Mesenchymal stem cell (in vitro differentiated cells and primary cell): ENCODE measurements at regions not wholly inside any gene's neighbourhood (a gene's known extent, or its start where the extent isn't known, plus 50 kb on each side); places are given as distances from the start of the nearest gene placed in this dataset.

Source experiments
- DNase-seq: peaks from one replicate; pipeline ENCODE4 v3.0.0-alpha.2; 2013
- H2AFZ ChIP-seq: one replicate; pipeline ENCODE4 v1.6.1; 2013; ENCODE audit warnings: low read depth, mild to moderate bottlenecking, control low read depth, inconsistent platforms, low read length, moderate library complexity
- H2AK5ac ChIP-seq: 2 replicates; pipeline ENCODE4 v1.6.1; 2013; ENCODE audit warnings: low read length, moderate library complexity, mild to moderate bottlenecking, inconsistent platforms; ENCODE audit not compliant: severe bottlenecking
- H2BK120ac ChIP-seq: one replicate; pipeline ENCODE4 v1.6.1; 2013; ENCODE audit warnings: low read depth, mild to moderate bottlenecking, inconsistent platforms, low read length, moderate library complexity
- H2BK12ac ChIP-seq, 2 experiments: one replicate each; pipeline ENCODE4 v1.6.1; 2013; ENCODE audit warnings: inconsistent platforms in 2 of 2, low read length in 2 of 2, mild to moderate bottlenecking in 2 of 2, moderate library complexity in 2 of 2, control low read depth in 1 of 2
- H2BK15ac ChIP-seq: one replicate; pipeline ENCODE4 v1.6.1; 2013; ENCODE audit warnings: mild to moderate bottlenecking, low read depth, inconsistent platforms; ENCODE audit not compliant: poor library complexity, severe bottlenecking
- H2BK5ac ChIP-seq: 2 replicates; pipeline ENCODE4 v1.6.1; 2013; ENCODE audit warnings: low read depth, mild to moderate bottlenecking, low read length, control low read depth, inconsistent platforms; ENCODE audit not compliant: poor library complexity, severe bottlenecking
- H3K14ac ChIP-seq, 2 experiments: one replicate each; pipeline ENCODE4 v1.6.1; 2013; ENCODE audit warnings: inconsistent platforms in 2 of 2, low read length in 2 of 2, control low read depth in 1 of 2, mild to moderate bottlenecking in 1 of 2, moderate library complexity in 1 of 2
- H3K18ac ChIP-seq, 2 experiments: one replicate each; pipeline ENCODE4 v1.6.1; 2013; ENCODE audit warnings: inconsistent platforms in 2 of 2, low read length in 2 of 2, control low read depth in 1 of 2, low read depth in 1 of 2, mild to moderate bottlenecking in 1 of 2
- H3K23ac ChIP-seq, 2 experiments: one replicate each; pipeline ENCODE4 v1.6.1; 2013; ENCODE audit warnings: inconsistent platforms in 2 of 2, low read length in 2 of 2, mild to moderate bottlenecking in 2 of 2, moderate library complexity in 2 of 2, control low read depth in 1 of 2
- H3K27ac ChIP-seq: 2 replicates; pipeline ENCODE4 v1.5.1; 2013; ENCODE audit warnings: mild to moderate bottlenecking, moderate library complexity, low read length, control low read depth, inconsistent platforms; ENCODE audit not compliant: poor library complexity, severe bottlenecking
- H3K27me3 ChIP-seq, 2 experiments: 2 replicates each; pipeline versions ENCODE4 v1.6.1 to v1.7.0; 2013; ENCODE audit warnings: low read length in 2 of 2, mild to moderate bottlenecking in 2 of 2, moderate library complexity in 2 of 2, control low read depth in 1 of 2, inconsistent platforms in 1 of 2; ENCODE audit not compliant: control insufficient read depth in 1 of 2, insufficient read depth in 1 of 2
- H3K36me3 ChIP-seq, 2 experiments: 2 replicates each; pipeline versions ENCODE4 v1.6.1 to v1.7.0; 2013; ENCODE audit warnings: low read length in 2 of 2, control low read depth in 1 of 2, inconsistent platforms in 1 of 2, low read depth in 1 of 2, mild to moderate bottlenecking in 1 of 2; ENCODE audit not compliant: insufficient read depth in 2 of 2, control insufficient read depth in 1 of 2
- H3K4ac ChIP-seq, 2 experiments: one replicate each; pipeline ENCODE4 v1.6.1; 2013; ENCODE audit warnings: inconsistent platforms in 2 of 2, low read length in 2 of 2, mild to moderate bottlenecking in 2 of 2, moderate library complexity in 2 of 2, control low read depth in 1 of 2, low read depth in 1 of 2
- H3K4me1 ChIP-seq: 2 replicates; pipeline ENCODE4 v1.6.1; 2013; ENCODE audit warnings: low read depth, low read length, control low read depth; ENCODE audit not compliant: control insufficient read depth, insufficient read depth
- H3K4me2 ChIP-seq: 2 replicates; pipeline ENCODE4 v1.6.1; 2013; ENCODE audit warnings: low read length, mild to moderate bottlenecking, inconsistent platforms; ENCODE audit not compliant: poor library complexity, severe bottlenecking
- H3K4me3 ChIP-seq, 2 experiments: 2 replicates each; pipeline versions ENCODE4 v1.5.1 to v1.7.0; 2013; ENCODE audit warnings: low read length in 2 of 2, mild to moderate bottlenecking in 2 of 2, control low read depth in 1 of 2, low read depth in 1 of 2; ENCODE audit not compliant: insufficient read depth in 1 of 2
- H3K79me1 ChIP-seq: replicated peaks from 2 replicates; pipeline ENCODE4 v1.6.1; 2013; ENCODE audit warnings: mild to moderate bottlenecking, control low read depth, low read length, inconsistent platforms; ENCODE audit not compliant: poor library complexity, severe bottlenecking
- H3K9ac ChIP-seq: 2 replicates; pipeline ENCODE4 v1.7.0; 2013; ENCODE audit warnings: mild to moderate bottlenecking, low read length, moderate library complexity
- H3K9me3 ChIP-seq: 2 replicates; pipeline ENCODE4 v1.7.0; 2013; ENCODE audit warnings: mild to moderate bottlenecking, low read length; ENCODE audit not compliant: control insufficient read depth
- H4K8ac ChIP-seq: one replicate; pipeline ENCODE4 v1.6.1; 2013; ENCODE audit warnings: inconsistent platforms, mild to moderate bottlenecking, low read length, moderate library complexity
- H4K91ac ChIP-seq: one replicate; pipeline ENCODE4 v1.6.1; 2013; ENCODE audit warnings: mild to moderate bottlenecking, low read length, inconsistent platforms
- WGBS: methylation state at CpG from one replicate; pipeline ENCODE4 v1.1.7; 2013; ENCODE audit warnings: mixed read lengths; 5-methylcytosine and 5-hydroxymethylcytosine counted together

DNA sequence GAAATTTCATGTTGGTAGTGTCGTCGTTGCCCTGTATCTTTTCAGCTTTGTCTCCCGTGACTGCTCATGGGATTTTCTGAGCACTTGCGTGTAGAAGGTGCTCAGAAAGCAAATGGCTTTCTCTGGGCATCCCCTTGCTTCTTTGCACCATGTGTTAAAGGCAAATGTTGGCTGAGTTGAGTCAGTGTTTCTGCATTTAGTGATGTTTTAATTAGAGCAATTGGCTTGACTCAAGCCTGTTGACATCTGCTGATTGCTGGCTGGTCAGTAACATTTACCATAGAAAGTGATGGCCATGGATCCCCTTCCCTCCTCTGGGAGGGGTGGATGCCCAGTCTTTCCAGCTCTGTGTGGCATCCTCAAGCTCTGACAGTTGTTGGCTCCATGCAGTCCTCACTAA is 187.2 kb upstream of the MPHOSPH6 start:
- no peak overlapping the region for H2BK120ac ChIP-seq
- H3K36me3 ChIP-seq, result no peaks in the 10 kb centered on the region
- no peak overlapping the region for H4K8ac ChIP-seq
- H2AFZ ChIP-seq, result no peak overlapping the region
- WGBS, result 77% methylated on average over 4 of the region's 4 CpGs
- H3K4me1 ChIP-seq, result no peaks in the 10 kb centered on the region
- H3K18ac ChIP-seq, result no peak overlapping the region
- peaks cover 0 to 17% of the 10 kb centered on the region in 2 experiments for H3K27me3 ChIP-seq
- H3K23ac ChIP-seq, result no peak overlapping the region
- no peak overlapping the region for H2BK5ac ChIP-seq
- DNase-seq, result no peak
- H3K4ac ChIP-seq, result no peak overlapping the region
- no peak overlapping the region for H3K9ac ChIP-seq
- H4K91ac ChIP-seq, result no peak overlapping the region
- H2BK15ac ChIP-seq, result no peak overlapping the region
- no peak overlapping the region for H2AK5ac ChIP-seq
- H3K27ac ChIP-seq, result no peak overlapping the region
- H3K4me3 ChIP-seq, result no peak overlapping the region
- H3K4me2 ChIP-seq, result no peak overlapping the region
- H2BK12ac ChIP-seq, result no peak overlapping the region
- no peaks in the 10 kb centered on the region for H3K79me1 ChIP-seq
- H3K9me3 ChIP-seq, result no peaks in the 10 kb centered on the region
- H3K14ac ChIP-seq, result no peak overlapping the region

DNA sequence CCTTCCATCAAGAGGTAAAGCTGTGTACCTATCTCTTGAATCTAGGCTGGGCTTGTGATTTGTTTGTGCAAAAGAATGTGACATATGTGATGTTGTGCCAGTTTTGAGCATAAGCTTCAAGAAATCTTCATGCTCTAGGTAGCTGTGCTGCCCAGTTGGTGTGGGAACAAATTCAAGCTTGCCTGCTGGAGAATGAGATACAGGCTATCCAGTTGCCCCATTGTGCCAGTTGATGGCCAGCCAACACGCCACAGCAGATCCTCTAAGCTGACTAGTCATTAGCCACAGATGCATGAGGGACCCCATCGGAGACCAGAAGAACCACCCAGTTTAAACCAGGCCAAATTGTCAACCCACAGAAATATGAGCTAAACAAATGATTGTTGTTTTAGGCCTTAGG is 180.5 kb upstream of the MPHOSPH6 start:
- no peak for DNase-seq
- no peak overlapping the region for H4K91ac ChIP-seq
- H2AFZ ChIP-seq, result no peak overlapping the region
- no peak overlapping the region for H4K8ac ChIP-seq
- H3K4me1 ChIP-seq, result no peaks in the 10 kb centered on the region
- no peak overlapping the region for H2BK15ac ChIP-seq
- H3K4ac ChIP-seq, result no peak overlapping the region
- H3K36me3 ChIP-seq, result no peaks in the 10 kb centered on the region
- H3K79me1 ChIP-seq, result no peaks in the 10 kb centered on the region
- no peak overlapping the region for H2BK12ac ChIP-seq
- H3K23ac ChIP-seq, result no peak overlapping the region
- H2BK120ac ChIP-seq, result no peak overlapping the region
- 65% methylated on average over 2 of the region's 2 CpGs for WGBS
- no peak overlapping the region for H3K4me3 ChIP-seq
- H2AK5ac ChIP-seq, result no peak overlapping the region
- peaks cover 0 to 3% of the 10 kb centered on the region in 2 experiments for H3K27me3 ChIP-seq
- no peak overlapping the region for H3K9ac ChIP-seq
- no peak overlapping the region for H3K14ac ChIP-seq
- H3K9me3 ChIP-seq, result no peaks in the 10 kb centered on the region
- H2BK5ac ChIP-seq, result no peak overlapping the region
- no peak overlapping the region for H3K18ac ChIP-seq
- H3K27ac ChIP-seq, result no peak overlapping the region
- H3K4me2 ChIP-seq, result no peak overlapping the region

DNA sequence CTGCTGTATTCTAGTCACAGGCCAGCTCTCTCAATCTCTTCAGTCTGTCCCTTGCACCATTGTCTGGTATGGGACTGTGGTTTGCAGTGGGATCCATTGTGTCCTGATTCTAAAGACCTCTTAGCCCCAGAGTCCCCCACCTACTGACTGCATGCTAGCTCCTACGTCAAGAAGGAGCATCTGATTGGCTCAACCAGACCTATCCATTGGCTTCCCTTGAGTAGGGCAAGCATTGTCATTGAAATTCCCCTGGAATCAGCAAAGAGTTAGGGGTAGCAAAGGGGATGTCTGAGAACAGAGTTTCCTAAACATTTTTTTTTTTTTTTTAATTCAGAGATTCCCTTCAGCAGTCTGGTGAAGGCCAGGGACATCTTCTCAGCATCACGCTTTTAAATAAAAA is 175.3 kb upstream of the MPHOSPH6 start:
- no peak overlapping the region for H2BK15ac ChIP-seq
- H3K27me3 ChIP-seq, result peaks cover 0 to 3% of the 10 kb centered on the region in 2 experiments
- H3K9ac ChIP-seq, result no peak overlapping the region
- no peak overlapping the region for H3K14ac ChIP-seq
- H3K4ac ChIP-seq, result no peak overlapping the region
- no peak overlapping the region for H2BK12ac ChIP-seq
- no peak overlapping the region for H3K18ac ChIP-seq
- H3K23ac ChIP-seq, result no peak overlapping the region
- H2AK5ac ChIP-seq, result no peak overlapping the region
- no peak overlapping the region for H3K27ac ChIP-seq
- no peak overlapping the region for H2AFZ ChIP-seq
- no peak overlapping the region for H2BK5ac ChIP-seq
- H4K8ac ChIP-seq, result no peak overlapping the region
- H3K36me3 ChIP-seq, result no peaks in the 10 kb centered on the region
- H3K9me3 ChIP-seq, result no peaks in the 10 kb centered on the region
- no peak for DNase-seq
- no peaks in the 10 kb centered on the region for H3K79me1 ChIP-seq
- no peak overlapping the region for H3K4me2 ChIP-seq
- H3K4me3 ChIP-seq, result no peak overlapping the region
- no CpG with 5 or more reads among the region's 2 CpGs for WGBS
- H2BK120ac ChIP-seq, result no peak overlapping the region
- H3K4me1 ChIP-seq, result no peaks in the 10 kb centered on the region
- H4K91ac ChIP-seq, result no peak overlapping the region

DNA sequence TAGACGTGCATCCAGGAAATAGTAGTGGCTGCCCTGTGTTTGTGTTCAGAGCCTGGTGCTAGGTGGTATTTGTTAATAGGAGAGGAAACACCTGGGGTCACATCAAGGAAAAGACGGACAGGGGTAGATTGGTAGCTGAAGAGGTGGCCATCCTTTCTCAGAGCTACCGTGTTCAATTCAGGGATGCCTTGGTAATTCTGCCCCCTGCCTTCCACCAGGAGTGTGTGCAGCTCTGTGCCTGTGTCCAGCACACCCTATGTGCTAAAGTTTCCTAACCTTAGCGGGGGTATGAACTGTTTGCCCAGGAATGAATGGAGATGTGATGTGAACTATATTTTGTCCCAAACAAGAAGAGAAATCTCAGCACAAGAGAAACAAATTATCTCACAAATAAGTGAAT is 174.1 kb upstream of the MPHOSPH6 start:
- Histone ChIP-seq H3K27me3 (peaks cover 0 to 3% of the 10 kb centered on the region in 2 experiments), H3K18ac (no peak overlapping the region), H2BK12ac (no peak overlapping the region), H3K36me3 (no peaks in the 10 kb centered on the region), H2BK120ac (no peak overlapping the region), H3K9me3 (no peaks in the 10 kb centered on the region), H3K23ac (no peak overlapping the region), H3K4ac (no peak overlapping the region), H2BK15ac (no peak overlapping the region), H4K8ac (no peak overlapping the region), H3K4me3 (no peak overlapping the region), H3K14ac (no peak overlapping the region), H2BK5ac (no peak overlapping the region), H2AFZ (no peak overlapping the region), H4K91ac (no peak overlapping the region), H2AK5ac (no peak overlapping the region), H3K79me1 (no peaks in the 10 kb centered on the region), H3K4me2 (no peak overlapping the region), H3K9ac (no peak overlapping the region), H3K4me1 (no peaks in the 10 kb centered on the region), H3K27ac (no peak overlapping the region)
- DNase-seq, result no peak
- 56% methylated on average over 3 of the region's 4 CpGs for WGBS
